ENCODE measurements at regions not wholly inside any gene's neighbourhood (a gene's known extent, or its start where the extent isn't known, plus 50 kb on each side); places are given as distances from the start of the nearest gene placed in this dataset.

GRCh38 chr12:58528271-58528670, 392.0 kb downstream of the LRIG3 start:
- Histone ChIP-seq H3K27ac (ENCODE audit: low read length in 2 of 2) (no peak overlapping the region), H3K9ac (ENCODE audit: low read length) (no peak overlapping the region), H2AFZ (ENCODE audit: insufficient read depth, low read depth, low read length, poor library complexity, severe bottlenecking) (no peak overlapping the region), H3K4me2 (replicated peaks; ENCODE audit: low read depth, low read length, poor library complexity, severe bottlenecking) (no peak overlapping the region), H3K9me3 (ENCODE audit: control extremely low read depth in 1 of 3, control insufficient read depth in 2 of 3, insufficient read depth in 1 of 3, low read length in 2 of 3) (no peaks in the 10 kb centered on the region), H3K36me3 (replicated peaks in 1 of 2; ENCODE audit: control extremely low read depth in 1 of 2, control insufficient read depth in 1 of 2, extremely low read depth in 1 of 2, insufficient read depth in 2 of 2, low read length in 1 of 2) (no peaks in the 10 kb centered on the region), H4K20me1 (ENCODE audit: control insufficient read depth, insufficient read depth, low read length, poor library complexity, severe bottlenecking) (no peaks in the 10 kb centered on the region), H3K27me3 (replicated peaks in 1 of 4; ENCODE audit: control extremely low read depth in 1 of 4, control insufficient read depth in 3 of 4, insufficient read depth in 4 of 4, low read length in 3 of 4) (no peaks in the 10 kb centered on the region), H3K4me1 (ENCODE audit: control insufficient read depth in 2 of 2, insufficient read depth in 2 of 2, low read length in 2 of 2) (no peaks in the 10 kb centered on the region), H3K79me2 (ENCODE audit: control insufficient read depth, insufficient read depth, low read length) (no peaks in the 10 kb centered on the region), H3K4me3 (ENCODE audit: control extremely low read depth in 1 of 5, extremely low read depth in 1 of 5, insufficient read depth in 1 of 5, low read depth in 2 of 5, low read length in 4 of 5) (no peak overlapping the region)
- Mint-ChIP-seq H3K27ac (no peak overlapping the region), H3K4me3 (no peak overlapping the region), H3K9me3 (ENCODE audit: insufficient read depth) (no peaks in the 10 kb centered on the region), H3K4me1 (no peaks in the 10 kb centered on the region), H3K27me3 (no peaks in the 10 kb centered on the region)
- WGBS (ENCODE audit: insufficient coverage), result no CpG with 5 or more reads among the region's 1 CpG
- no peak for TF ChIP-seq CTCF (IDR thresholded peaks at IDR 0.05)
- TF ChIP-seq EZH2 (IDR thresholded peaks at IDR 0.05; ENCODE audit: borderline replicate concordance, insufficient read depth, low read depth, low read length, poor library complexity, severe bottlenecking), result no peak
- DNase-seq (no peak), ATAC-seq (ENCODE audit: low read depth) (no peak)
- ChIA-PET CTCF (no interaction called here), POLR2A (no interaction called here)
- intact Hi-C loops (cut with micrococcal nuclease), result no loop called here

GRCh38 chr12:58529114-58529665, 391.1 kb downstream of the LRIG3 start:
- ChIA-PET POLR2A (no interaction called here), CTCF (no interaction called here)
- no peak for ATAC-seq (ENCODE audit: low read depth)
- no peaks in the 10 kb centered on the region for H3K27me3 ChIP-seq (replicated peaks in 1 of 4; ENCODE audit: control extremely low read depth in 1 of 4, control insufficient read depth in 3 of 4, insufficient read depth in 4 of 4, low read length in 3 of 4)
- H3K9ac ChIP-seq (ENCODE audit: low read length), result no peak overlapping the region
- DNase-seq, result no peak
- H3K4me1 ChIP-seq (ENCODE audit: control insufficient read depth in 2 of 2, insufficient read depth in 2 of 2, low read length in 2 of 2), result no peaks in the 10 kb centered on the region
- no peak overlapping the region for H3K4me2 ChIP-seq (replicated peaks; ENCODE audit: low read depth, low read length, poor library complexity, severe bottlenecking)
- no peaks in the 10 kb centered on the region for H4K20me1 ChIP-seq (ENCODE audit: control insufficient read depth, insufficient read depth, low read length, poor library complexity, severe bottlenecking)
- H2AFZ ChIP-seq (ENCODE audit: insufficient read depth, low read depth, low read length, poor library complexity, severe bottlenecking), result no peak overlapping the region
- H3K4me1 Mint-ChIP-seq, result no peaks in the 10 kb centered on the region
- intact Hi-C loops (cut with micrococcal nuclease), result no loop called here
- no CpG with 5 or more reads among the region's 1 CpG for WGBS (ENCODE audit: insufficient coverage)
- no peak overlapping the region for H3K27ac ChIP-seq (ENCODE audit: low read length in 2 of 2)
- TF ChIP-seq CTCF (IDR thresholded peaks at IDR 0.05) (no peak), EZH2 (IDR thresholded peaks at IDR 0.05; ENCODE audit: borderline replicate concordance, insufficient read depth, low read depth, low read length, poor library complexity, severe bottlenecking) (no peak)
- no peaks in the 10 kb centered on the region for H3K27me3 Mint-ChIP-seq
- no peaks in the 10 kb centered on the region for H3K79me2 ChIP-seq (ENCODE audit: control insufficient read depth, insufficient read depth, low read length)
- no peaks in the 10 kb centered on the region for H3K9me3 ChIP-seq (ENCODE audit: control extremely low read depth in 1 of 3, control insufficient read depth in 2 of 3, insufficient read depth in 1 of 3, low read length in 2 of 3)
- H3K27ac Mint-ChIP-seq, result no peak overlapping the region
- no peaks in the 10 kb centered on the region for H3K9me3 Mint-ChIP-seq (ENCODE audit: insufficient read depth)
- H3K4me3 Mint-ChIP-seq, result no peak overlapping the region
- no peak overlapping the region for H3K4me3 ChIP-seq (ENCODE audit: control extremely low read depth in 1 of 5, extremely low read depth in 1 of 5, insufficient read depth in 1 of 5, low read depth in 2 of 5, low read length in 4 of 5)
- H3K36me3 ChIP-seq (replicated peaks in 1 of 2; ENCODE audit: control extremely low read depth in 1 of 2, control insufficient read depth in 1 of 2, extremely low read depth in 1 of 2, insufficient read depth in 2 of 2, low read length in 1 of 2), result no peaks in the 10 kb centered on the region

Measured in B cell (primary cell).